Middle frontal gyrus (tissue), 1 donor: ENCODE measurements at regions not wholly inside any gene's neighbourhood (a gene's known extent, or its start where the extent isn't known, plus 50 kb on each side); places are given as distances from the start of the nearest gene placed in this dataset.

ENCODE experiments used
- DNase-seq: peaks from one replicate; pipeline ENCODE4 v3.0.0-alpha.2; 2015; ENCODE audit warnings: low spot score; ENCODE audit errors: extremely low spot score

DNA sequence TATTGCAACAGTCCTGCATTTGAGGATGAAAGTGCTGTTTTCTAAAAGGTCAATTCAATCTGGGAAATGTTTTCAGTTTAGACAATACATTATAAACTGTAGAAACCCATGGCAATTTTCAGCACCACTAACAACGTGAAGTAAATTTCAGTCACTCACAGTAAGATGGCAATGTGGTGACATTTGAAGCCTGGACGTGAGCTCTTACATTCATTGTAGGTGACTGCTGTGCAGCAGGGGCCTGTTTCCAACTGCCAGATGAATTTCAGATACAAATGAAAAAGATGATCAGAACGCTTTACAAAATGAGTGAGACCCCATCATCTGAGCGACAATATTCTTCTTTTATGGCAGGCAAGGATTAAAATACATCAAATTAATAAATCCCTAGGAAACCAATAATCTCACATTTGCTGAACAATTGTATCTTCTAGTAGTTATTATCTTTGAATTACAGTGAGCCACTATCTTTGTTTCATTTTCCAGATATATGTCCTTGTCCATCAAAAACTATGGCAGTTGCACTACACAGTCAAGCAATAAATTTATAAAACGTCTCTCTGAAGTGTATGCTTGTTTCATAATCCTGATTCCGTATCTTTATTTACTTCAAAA is 1816.8 kb downstream of the OLFM4 start:
- no peak for DNase-seq

DNA sequence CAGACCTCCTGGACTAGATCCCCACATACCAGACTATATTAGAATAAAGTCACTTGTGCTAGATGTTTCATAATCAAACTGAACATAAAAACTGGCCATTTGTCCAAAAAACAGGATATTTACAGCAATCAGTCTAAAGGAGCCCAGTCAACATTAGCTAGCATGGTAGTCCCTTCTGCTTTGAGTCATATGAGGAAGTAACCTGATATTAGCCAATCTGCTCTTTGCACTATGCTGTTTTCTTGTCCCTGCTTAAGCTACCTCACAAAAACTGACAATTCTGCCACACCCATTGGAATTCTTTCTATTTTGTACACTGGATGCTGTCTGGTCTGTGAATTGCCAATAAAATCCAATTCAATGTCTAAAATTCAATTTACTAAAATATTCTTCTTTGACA is 1824.2 kb downstream of the OLFM4 start:
- no peak for DNase-seq

DNA sequence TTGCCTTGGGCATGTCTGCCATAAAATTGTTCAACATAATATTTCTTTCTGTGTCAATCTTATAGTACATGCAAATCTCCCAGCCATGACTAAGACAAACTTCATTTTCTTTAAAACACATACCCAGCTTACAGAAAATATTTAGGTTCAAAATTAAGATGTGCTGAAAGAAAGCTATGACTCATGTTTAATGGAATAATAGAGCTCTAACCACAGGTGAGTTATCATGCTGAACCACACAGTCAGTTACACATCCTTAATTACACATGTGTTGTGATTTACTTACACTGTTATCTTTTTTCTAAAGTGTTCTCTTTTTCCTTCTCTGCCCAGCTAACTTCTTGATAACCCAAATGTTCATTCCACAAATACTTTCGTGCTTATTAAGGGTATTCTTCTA is 1831.2 kb downstream of the OLFM4 start:
- no peak for DNase-seq

DNA sequence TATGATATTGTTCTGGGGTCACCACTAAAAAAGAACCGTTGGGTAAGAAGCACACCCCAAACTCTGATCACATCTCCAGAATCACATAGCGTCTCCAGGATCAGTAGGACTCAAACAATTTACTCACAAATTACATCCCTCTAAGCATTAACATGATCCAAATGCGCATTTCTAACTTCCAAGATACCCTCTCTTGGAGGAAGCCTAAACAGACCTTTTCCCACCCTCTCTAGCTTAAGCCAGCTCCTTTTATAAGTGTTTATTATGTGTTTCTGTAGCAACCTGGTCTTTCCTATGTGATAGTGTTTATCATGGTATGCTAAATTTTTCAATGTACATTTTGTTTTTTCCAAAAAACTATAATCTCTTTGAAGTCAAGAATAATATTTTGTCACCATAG is 1846.5 kb downstream of the OLFM4 start:
- no peak for DNase-seq

DNA sequence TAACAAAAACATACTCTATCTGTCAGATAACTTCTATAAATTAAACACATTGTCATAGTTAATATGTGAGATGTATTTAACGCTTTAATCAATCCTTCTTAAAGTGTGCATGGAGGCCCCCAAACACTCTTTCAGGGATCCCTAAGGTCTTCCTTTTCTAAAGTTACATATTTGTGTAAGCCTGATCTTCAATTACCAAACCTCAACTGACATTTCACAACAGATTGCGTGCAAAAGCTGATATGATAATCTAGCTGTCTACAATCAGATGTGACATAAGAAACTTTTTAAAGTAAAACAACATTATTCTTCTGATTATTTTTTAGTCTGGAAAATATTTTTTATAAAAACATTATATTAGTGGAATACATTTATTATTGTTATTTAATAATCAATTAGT is 1850.4 kb downstream of the OLFM4 start:
- DNase-seq = no peak

DNA sequence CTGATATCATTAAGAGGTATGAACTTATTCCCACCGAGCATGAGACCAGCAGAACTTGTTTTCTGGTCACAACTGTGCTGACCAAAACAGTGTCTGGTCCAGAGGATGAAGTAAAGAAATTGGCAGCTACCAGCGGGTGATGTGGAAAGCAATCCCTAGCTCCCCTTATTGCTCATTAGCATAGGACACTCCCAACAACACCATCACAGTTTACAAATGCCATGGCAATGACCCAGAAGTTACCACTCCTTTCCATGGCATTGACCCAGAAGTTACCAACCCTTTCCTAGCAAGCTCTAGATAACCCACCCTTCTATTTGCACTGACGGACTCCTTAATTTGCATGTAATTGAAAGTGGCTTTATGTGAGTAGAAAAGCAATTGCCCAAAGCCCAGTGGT is 1856.1 kb downstream of the OLFM4 start:
- no peak for DNase-seq

DNA sequence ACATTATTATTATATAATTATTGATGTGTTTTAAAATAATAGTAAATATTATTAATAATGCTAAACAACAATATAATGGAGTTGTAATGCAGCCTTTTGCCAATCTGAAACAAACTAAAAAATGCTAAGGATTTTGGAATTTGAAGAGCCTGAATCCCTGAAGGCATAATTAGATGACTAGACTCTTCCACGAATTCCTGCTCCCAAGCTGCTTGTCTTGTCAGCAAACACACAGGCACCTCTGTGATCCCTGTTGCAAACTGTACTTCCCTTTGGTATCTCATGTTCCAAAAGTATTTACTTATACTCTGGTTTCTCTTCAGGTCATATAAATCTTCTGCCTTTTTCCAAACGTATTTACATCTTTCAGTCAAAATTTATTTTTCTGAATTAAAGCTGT is 1862.4 kb downstream of the OLFM4 start:
- DNase-seq = no peak

DNA sequence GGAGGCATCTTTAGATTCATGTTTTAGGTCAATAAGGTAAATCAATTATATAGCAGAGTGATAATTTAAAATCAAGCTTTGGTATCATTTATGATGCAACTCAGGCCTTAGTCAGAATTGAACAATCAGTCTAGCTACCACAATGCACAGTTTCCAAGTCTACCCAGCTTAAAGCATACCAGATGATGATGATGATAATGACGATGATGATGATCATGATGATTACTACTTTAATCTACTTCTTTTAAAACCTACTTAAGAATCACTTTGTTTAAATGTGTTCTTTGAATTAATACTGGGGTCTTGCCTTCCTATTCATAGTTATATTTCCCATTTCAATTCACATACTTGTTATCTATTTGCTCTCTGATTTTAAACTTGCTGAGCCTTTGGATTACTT is 1872.7 kb downstream of the OLFM4 start:
- no peak for DNase-seq

DNA sequence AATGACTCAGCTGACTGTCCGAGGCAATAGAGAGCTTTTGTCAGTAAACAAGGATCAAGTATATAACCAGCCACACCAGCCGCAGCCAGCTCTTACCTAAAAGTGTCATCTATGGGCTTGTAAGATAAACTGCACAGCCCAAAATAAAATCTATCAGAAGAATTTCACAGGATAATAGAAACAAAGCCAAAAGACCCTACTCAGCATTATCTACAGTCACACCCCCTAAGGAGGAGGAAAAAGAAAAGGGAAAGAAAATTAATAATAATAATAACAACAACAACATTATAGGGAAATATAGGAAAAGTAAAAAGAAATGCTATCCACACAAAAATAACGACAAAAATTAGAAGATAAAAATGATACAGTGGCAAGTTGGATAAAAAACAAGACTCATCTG is 1883.8 kb downstream of the OLFM4 start:
- DNase-seq = no peak

DNA sequence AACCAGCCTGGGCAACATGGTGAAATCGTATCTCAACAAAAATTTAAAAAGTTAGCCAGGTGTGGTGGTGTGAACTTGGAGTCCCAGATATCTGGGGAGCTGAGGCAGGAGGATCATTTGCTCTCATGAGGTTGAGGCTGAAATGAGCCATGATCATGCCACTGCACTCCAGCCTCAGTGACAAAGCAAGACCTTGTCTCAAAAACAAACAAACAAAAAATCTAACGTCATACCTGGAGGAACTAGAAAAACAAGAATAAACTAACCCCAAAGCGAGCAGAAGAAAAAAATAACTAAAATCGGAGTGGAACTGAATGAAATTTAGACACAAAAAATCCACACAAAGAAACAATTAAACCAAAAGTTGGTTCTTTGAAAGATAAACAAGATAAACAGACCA is 1885.1 kb downstream of the OLFM4 start:
- DNase-seq = no peak

DNA sequence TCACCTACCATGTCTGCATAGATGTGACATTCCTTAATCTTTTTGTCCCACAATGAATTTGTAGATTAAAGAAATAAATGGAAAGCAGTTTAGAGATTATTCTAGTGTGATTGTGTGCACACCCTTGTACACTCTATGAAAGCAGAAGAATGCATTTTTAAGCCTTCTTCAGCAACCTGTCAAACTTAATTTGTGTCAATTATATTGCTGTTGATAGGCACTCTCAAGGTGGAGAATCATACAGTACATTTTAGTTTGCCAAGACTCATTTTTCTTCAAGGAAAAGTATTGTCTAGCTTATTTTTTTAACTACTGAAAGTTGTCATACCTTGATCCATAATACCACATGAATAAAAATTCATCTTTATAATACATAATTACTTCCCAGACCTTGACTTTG is 1898.9 kb downstream of the OLFM4 start:
- no peak for DNase-seq

DNA sequence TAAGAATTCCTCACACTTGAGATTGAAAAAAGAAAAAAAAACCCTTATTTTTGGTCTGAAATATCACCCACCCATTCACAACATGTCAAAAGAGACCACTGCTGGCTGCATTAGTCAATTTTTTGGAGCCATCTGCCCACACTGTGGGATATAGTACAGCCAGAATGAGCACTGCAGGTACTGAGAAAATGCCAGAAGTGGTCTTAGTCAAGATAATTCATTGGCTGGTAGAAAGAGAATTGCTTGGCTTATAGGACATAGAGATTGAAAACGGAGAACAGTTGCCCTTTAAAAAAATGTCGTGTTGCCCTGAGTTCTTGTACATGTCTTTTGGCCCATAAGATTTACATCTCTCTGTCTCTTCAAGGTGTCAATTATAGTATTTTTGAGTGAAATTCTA is 1899.5 kb downstream of the OLFM4 start:
- no peak for DNase-seq

DNA sequence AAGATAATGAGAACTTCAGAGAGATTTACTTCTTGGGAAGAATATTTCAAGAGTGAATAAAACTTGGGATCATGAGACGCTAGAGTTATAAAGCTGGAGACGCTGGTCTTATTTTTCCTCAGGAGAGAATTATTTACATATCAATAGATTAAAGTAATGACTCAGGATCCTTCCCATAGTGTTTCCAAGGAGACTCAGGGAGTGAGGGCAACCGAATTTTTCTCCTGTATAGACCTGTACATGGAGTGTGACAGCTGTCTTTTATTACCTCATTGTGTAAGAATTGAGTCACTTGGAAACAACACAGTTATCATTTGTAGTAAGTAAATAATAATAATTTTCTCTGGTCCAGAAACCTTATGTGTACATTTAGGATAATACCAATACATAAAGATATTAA is 1905.5 kb downstream of the OLFM4 start:
- DNase-seq = no peak

DNA sequence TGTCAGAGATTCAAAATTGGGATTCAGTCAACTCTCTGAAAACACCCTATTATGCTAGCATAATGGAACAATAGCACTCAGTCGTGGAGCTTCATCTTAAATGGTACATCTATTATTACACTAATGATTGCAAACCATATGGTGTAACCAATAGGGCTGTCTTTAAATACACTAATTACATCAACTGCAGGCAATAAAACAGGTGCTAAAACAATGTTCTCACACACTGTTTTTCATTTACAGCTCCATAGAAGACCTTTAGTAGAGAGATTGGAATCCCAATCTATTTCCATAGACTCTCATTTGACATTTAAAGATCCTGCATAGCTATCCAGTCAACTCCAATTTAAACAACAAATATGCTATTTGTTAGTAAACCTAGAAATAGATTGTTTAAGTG is 1917.4 kb downstream of the OLFM4 start:
- DNase-seq = no peak

DNA sequence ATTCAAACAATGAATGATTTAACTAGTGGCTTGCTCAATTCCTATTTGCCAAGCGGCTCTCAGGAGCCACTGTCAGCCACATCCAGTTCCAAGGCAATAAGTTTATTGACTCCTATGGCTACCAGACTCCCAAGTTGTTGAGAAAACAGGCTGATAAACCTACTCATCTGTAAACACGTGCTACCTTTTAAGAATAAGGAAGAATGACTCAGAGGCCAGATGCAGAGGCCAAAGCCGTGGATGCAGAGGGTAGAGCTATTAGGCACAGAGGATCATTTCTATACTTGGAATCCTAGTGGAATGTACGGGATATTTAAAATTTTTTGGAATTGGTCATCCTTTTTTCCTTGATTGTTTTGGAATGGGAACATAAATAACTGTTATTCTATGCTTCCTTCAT is 1921.1 kb downstream of the OLFM4 start:
- no peak for DNase-seq

DNA sequence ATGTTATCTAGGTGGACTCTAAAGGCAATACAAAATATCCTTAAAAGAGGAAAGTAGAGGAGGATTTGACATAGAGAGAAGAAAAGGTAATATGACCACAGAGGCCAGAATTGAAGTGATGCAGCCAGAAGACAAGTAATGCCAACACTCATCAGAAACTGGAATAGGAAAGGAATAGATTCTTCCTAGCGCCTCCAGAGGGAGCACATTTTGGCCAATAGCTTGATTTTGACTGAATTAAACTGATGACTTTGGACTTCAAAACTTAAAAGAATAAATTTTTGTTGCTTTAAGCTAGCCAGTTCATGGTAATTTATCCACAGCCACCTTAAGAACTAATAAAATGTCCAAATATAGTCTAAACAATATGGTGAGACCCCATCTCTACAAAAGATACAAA is 1921.9 kb downstream of the OLFM4 start:
- no peak for DNase-seq

DNA sequence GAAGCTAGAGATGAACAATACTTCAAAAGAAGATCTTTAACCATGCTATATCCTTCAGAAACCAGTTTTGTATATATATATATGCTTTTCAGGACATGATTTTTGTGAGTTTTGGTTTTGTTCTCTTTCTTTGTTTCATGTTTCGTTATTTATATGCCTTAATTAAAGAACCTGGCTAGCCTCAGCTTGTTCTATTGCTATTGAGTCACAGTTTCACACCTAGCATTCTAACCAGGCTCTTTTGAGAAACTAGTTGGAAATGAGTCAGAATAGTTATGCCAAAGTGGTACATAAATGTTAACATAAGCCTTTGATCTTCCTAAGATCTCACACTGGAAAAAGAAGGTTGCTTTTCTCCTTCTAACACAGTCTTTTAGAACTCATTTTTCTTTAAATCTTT is 1925.2 kb downstream of the OLFM4 start:
- DNase-seq = no peak

DNA sequence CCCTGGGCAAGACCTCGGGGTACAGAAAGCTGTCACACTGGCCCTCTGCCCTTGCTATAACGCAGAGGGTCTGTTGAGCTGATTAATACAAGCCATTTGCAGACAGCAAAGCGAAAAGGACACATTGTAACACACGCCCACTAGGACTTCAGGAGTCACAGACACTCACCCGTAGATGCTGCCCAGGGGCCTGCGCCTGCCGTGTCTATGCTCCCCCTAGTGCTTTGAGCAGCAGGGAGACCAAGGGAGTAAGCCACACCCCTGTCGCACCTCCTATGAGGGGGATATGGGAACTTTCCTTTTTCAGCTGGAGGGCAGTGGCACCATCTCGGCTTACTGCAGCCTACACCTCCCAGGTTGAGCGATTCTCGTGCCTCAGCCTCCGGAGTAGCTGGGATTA is 1930.2 kb downstream of the OLFM4 start:
- no peak for DNase-seq

DNA sequence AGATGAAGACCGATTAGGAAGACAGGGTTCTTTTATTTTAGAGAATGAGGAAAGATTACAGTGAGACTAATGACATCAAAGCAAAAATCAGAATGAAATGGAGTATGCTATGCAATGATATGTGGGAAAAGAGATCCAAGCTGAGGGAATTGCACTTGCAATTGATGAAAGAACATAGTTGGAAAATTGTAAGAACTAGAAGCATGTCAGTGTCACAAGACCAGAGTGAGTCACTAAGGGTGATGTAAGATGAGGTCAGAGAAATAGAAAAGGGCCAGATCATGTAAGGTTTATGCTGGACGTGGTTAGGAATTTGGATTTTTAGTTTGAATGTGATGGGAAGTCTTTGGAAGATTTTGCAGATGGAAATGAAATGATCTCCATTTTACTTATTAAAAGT is 1937.3 kb downstream of the OLFM4 start:
- DNase-seq = no peak

DNA sequence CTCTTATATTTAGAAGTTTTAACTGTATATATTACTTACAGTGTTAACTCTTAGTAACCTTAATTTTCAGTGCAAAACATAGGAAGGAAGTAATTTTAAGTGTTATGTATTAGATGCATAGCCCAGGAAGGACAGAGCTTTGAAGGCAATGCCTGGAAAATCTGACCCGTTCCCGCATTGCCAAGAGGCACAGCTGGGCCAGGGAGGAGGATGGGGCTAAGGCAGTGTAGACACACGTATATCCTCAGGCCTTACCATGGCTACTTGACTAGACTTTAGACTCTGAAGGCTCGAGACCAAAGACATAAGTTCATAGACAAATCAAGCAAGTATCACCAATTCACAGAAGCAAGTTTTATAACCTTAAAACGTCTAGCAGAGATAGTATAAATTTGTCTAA is 1944.2 kb downstream of the OLFM4 start:
- DNase-seq = no peak

DNA sequence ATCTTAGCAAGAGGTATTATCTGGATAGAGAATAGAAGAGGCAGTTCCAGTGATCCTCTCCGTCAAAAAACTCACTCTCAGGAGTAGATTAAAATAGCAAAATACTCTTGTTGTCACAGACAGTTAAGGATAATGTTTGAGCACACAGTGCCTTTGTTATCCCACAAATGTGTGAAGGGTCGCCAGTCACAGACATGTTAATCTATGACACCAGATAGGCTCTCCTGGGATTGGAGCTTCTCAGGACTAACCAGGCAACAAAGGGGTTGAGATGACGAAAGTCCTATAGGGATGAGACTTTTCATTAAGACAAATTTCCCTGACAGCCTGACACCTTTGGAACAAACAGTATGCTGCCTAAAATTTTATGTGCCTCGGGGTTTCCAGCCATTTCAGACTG is 1947.1 kb downstream of the OLFM4 start:
- DNase-seq = no peak

DNA sequence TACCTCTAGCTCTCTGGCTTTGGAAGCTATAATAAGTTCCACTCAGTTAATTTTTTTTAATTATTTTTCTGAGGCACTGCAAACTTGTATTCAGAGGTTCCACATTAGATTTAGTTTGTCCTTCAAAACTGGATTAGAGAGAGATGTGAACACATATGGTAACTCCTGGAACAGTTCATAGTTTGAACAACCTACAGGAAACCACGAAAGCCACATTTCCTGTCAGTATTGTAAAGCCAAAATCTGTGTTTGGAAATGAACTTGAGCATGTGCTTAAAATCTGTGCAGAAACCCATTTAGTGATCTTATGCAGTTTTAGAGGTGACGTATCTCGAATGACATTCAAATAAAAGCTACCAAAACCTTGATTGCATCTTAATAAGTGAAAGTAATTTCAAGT is 1952.0 kb downstream of the OLFM4 start:
- no peak for DNase-seq

DNA sequence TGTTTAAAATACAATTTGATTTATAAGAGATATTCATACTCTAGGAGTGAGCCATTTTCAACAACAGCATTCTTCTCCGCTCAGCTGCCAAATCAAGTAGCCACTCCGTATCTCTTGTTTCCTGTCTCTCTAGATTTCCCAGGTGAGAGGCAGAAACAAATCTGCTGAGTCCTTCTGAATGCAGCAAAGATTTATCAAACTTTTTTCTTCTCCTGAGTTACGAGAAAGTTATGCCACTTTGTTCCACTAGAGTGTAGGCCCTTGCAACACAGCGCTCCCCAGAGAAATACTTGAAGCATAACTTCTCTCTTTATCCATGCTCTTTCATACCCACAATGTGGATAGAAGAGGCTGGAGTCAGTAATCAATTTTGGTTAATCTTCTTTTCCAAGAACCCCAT is 1960.8 kb downstream of the OLFM4 start:
- DNase-seq = no peak

DNA sequence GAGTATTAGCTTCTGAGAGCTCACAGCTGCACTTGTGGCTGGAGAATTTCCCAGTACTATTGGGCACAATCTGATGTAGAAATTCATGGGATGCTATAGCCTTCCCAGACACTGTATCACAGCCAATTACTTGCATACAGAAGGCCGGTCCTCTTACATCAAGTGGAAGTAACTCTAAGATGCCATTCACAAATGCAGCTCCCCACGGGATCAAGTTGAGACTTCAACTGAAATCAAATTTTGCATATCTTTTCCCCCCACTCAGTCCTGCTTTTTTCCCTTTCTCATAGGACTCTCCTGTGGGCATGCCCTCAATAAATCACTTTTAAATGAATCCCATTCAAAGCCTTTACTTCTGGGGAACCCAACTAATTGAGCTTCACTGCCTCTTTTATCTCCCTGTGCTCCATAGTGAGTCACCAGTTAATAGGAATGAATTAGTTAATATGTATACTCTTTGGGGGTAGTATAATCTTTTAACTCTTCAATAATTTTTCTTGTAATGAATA is 1970.8 kb downstream of the OLFM4 start:
- DNase-seq = no peak
